ENCODE measurements at regions not wholly inside any gene's neighbourhood (a gene's known extent, or its start where the extent isn't known, plus 50 kb on each side); places are given as distances from the start of the nearest gene placed in this dataset.

DNA sequence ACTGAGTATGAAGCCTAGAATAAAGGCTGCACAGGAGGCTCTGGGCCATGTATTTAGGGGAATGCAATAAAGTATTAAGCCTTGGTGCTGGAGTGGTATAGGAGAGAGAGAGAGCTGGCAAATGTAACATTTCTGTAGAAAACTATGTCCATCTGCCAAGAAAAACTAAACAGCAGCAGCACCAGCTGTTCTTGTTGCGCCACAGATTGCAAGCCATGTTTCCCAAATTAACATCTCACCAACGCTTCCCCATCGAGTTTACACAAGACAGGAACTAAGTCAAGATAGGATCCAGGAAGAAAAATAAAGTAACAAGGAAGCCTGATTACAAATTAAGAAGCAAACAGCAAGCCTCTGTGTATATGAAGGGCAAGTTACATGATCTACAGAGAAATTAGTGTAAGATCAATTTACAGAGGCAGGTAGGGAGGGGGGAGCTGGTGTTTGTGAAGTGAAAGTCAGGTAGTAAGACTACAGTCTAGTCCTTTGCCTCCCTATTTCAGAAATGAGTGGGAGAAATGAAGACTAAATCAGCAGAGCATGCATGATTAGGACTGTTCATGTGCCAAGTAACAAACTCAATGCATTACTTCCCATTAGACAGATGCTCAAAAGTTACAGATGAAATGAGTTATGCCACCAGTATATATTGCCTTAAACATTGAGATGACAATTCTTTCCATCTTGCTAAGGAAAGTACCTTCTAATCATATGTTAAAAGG, 900.5 kb downstream of the EPHA3 start:
- Mint-ChIP-seq H3K9me3 (peaks cover 3% of the 10 kb centered on the region), H3K4me1 (peaks cover 26% of the 10 kb centered on the region), H3K4me3 (no peak overlapping the region), H3K27me3 (ENCODE audit: low read depth, poor library complexity) (peaks cover 3% of the 10 kb centered on the region), H3K27ac (no peak overlapping the region), H3K36me3 (ENCODE audit: low read depth) (peaks cover 1% of the 10 kb centered on the region)
- no peak for DNase-seq
- TF ChIP-seq, protein P1, sequence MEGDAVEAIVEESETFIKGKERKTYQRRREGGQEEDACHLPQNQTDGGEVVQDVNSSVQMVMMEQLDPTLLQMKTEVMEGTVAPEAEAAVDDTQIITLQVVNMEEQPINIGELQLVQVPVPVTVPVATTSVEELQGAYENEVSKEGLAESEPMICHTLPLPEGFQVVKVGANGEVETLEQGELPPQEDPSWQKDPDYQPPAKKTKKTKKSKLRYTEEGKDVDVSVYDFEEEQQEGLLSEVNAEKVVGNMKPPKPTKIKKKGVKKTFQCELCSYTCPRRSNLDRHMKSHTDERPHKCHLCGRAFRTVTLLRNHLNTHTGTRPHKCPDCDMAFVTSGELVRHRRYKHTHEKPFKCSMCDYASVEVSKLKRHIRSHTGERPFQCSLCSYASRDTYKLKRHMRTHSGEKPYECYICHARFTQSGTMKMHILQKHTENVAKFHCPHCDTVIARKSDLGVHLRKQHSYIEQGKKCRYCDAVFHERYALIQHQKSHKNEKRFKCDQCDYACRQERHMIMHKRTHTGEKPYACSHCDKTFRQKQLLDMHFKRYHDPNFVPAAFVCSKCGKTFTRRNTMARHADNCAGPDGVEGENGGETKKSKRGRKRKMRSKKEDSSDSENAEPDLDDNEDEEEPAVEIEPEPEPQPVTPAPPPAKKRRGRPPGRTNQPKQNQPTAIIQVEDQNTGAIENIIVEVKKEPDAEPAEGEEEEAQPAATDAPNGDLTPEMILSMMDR (IDR thresholded peaks at IDR 0.05): no peak

- DNase-seq: no peak
- Mint-ChIP-seq H3K36me3 (ENCODE audit: low read depth) (peaks cover 6% of the 10 kb centered on the region), H3K4me3 (no peak overlapping the region), H3K4me1 (peaks cover 30% of the 10 kb centered on the region), H3K27me3 (ENCODE audit: low read depth, poor library complexity) (peaks cover 3% of the 10 kb centered on the region), H3K27ac (no peak overlapping the region), H3K9me3 (peaks cover 9% of the 10 kb centered on the region)
- TF ChIP-seq, protein P1 (IDR thresholded peaks at IDR 0.05): no peak
These were observed 902.9 kb downstream of the EPHA3 start for GRCh38 chr3:90010341-90010740.

- H3K36me3 Mint-ChIP-seq (ENCODE audit: low read depth): peaks cover 6% of the 10 kb centered on the region
- peaks cover 38% of the 10 kb centered on the region for H3K4me1 Mint-ChIP-seq
- H3K27me3 Mint-ChIP-seq (ENCODE audit: low read depth, poor library complexity): peaks cover 3% of the 10 kb centered on the region
- no peak overlapping the region for H3K4me3 Mint-ChIP-seq
- H3K9me3 Mint-ChIP-seq: peaks cover 7% of the 10 kb centered on the region
- TF ChIP-seq, protein P1 (IDR thresholded peaks at IDR 0.05): no peak
- peak overlapping the region; percentile 94 for H3K27ac Mint-ChIP-seq
- no peak for DNase-seq
These were observed 903.7 kb downstream of the EPHA3 start for GRCh38 chr3:90011131-90011530.

GRCh38 chr3:90011596-90011995, 904.2 kb downstream of the EPHA3 start:
- Mint-ChIP-seq H3K36me3 (ENCODE audit: low read depth) (peaks cover 6% of the 10 kb centered on the region), H3K9me3 (peaks cover 7% of the 10 kb centered on the region), H3K4me1 (peaks cover 43% of the 10 kb centered on the region), H3K27me3 (ENCODE audit: low read depth, poor library complexity) (peaks cover 3% of the 10 kb centered on the region), H3K27ac (no peak overlapping the region), H3K4me3 (no peak overlapping the region)
- no peak for DNase-seq
- TF ChIP-seq, protein P1 (IDR thresholded peaks at IDR 0.05): no peak

- Mint-ChIP-seq H3K36me3 (ENCODE audit: low read depth) (peaks cover 6% of the 10 kb centered on the region), H3K27me3 (ENCODE audit: low read depth, poor library complexity) (peaks cover under 1% of the 10 kb centered on the region), H3K27ac (no peak overlapping the region), H3K9me3 (peaks cover 7% of the 10 kb centered on the region), H3K4me1 (peaks cover 46% of the 10 kb centered on the region), H3K4me3 (no peak overlapping the region)
- TF ChIP-seq, protein P1 (IDR thresholded peaks at IDR 0.05): no peak
- no peak for DNase-seq
These were observed 904.6 kb downstream of the EPHA3 start for GRCh38 chr3:90011996-90012395.

All from nephron progenitor cell (in vitro differentiated cells).